ENCODE measurements at regions not wholly inside any gene's neighbourhood (a gene's known extent, or its start where the extent isn't known, plus 50 kb on each side); places are given as distances from the start of the nearest gene placed in this dataset.

DNA sequence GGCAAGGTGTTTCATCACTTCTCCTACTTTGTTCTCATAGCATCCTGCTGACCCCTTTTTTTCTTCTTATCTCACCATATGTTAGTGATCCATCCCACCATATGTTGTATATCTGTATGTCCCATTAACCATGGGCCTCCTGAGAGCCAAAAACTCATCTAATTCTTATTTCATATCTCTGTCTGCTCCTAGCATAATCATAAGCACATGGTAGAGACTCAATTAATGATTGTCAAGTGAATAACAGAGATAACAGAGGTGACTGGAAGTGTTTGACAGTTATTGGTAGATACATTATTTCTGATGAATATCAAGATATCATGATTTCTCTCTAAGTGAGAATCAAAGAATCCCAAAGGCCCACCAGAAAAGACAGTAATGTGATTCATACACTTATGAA lies 138.1 kb upstream of the MPPED2 start:
- Histone ChIP-seq H3K9me2 (replicated peaks; ENCODE audit: insufficient read depth) (no peaks in the 10 kb centered on the region), H3K4me3 (no peak overlapping the region), H3K79me2 (no peaks in the 10 kb centered on the region), H4K20me1 (ENCODE audit: insufficient read depth, poor library complexity, severe bottlenecking) (no peaks in the 10 kb centered on the region), H2AFZ (no peak overlapping the region), H3K27ac (no peak overlapping the region), H3K4me2 (no peak overlapping the region), H3K9me3 (ENCODE audit: low read depth) (no peaks in the 10 kb centered on the region), H3K36me3 (replicated peaks; ENCODE audit: insufficient read depth, low read depth) (no peaks in the 10 kb centered on the region), H3K27me3 (no peaks in the 10 kb centered on the region), H3K4me1 (ENCODE audit: insufficient read depth) (no peaks in the 10 kb centered on the region)
- no peak for DNase-seq (ENCODE audit: low spot score)
- no peak for TF ChIP-seq EZH2phosphoT487 (IDR thresholded peaks at IDR 0.05; ENCODE audit: low read depth, severe bottlenecking, unreplicated experiment)
- TF ChIP-seq, protein P1, sequence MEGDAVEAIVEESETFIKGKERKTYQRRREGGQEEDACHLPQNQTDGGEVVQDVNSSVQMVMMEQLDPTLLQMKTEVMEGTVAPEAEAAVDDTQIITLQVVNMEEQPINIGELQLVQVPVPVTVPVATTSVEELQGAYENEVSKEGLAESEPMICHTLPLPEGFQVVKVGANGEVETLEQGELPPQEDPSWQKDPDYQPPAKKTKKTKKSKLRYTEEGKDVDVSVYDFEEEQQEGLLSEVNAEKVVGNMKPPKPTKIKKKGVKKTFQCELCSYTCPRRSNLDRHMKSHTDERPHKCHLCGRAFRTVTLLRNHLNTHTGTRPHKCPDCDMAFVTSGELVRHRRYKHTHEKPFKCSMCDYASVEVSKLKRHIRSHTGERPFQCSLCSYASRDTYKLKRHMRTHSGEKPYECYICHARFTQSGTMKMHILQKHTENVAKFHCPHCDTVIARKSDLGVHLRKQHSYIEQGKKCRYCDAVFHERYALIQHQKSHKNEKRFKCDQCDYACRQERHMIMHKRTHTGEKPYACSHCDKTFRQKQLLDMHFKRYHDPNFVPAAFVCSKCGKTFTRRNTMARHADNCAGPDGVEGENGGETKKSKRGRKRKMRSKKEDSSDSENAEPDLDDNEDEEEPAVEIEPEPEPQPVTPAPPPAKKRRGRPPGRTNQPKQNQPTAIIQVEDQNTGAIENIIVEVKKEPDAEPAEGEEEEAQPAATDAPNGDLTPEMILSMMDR (IDR thresholded peaks at IDR 0.05; ENCODE audit: poor library complexity) = no peak
- no peak for TF ChIP-seq EZH2 (IDR thresholded peaks at IDR 0.05; ENCODE audit: borderline replicate concordance)

DNA sequence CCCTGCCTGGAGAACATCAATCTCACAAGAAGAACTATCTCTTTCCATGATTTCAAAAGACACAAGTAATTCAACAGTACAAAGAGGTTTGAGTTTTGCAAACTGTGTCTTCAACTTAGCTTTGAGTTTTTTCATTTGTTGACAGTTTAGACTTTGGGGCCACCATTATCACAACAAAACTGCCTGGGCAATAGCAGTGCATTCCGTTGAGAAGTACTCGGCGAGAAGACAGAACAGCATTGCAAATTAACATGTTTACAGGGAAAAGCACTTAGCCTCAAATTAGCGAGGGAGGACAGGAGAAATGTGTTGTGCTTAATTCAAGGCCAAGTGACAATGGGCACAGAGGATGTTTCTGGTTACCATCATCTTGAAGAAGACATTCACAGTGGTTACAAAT lies 133.2 kb upstream of the MPPED2 start:
- H3K4me2 ChIP-seq = no peak overlapping the region
- no peak for DNase-seq (ENCODE audit: low spot score)
- no peak overlapping the region for H3K27ac ChIP-seq
- no peaks in the 10 kb centered on the region for H4K20me1 ChIP-seq (ENCODE audit: insufficient read depth, poor library complexity, severe bottlenecking)
- no peaks in the 10 kb centered on the region for H3K27me3 ChIP-seq
- H2AFZ ChIP-seq = no peak overlapping the region
- no peaks in the 10 kb centered on the region for H3K79me2 ChIP-seq
- TF ChIP-seq, protein P1 (IDR thresholded peaks at IDR 0.05; ENCODE audit: poor library complexity) = no peak
- TF ChIP-seq EZH2phosphoT487 (IDR thresholded peaks at IDR 0.05; ENCODE audit: low read depth, severe bottlenecking, unreplicated experiment) (no peak), EZH2 (IDR thresholded peaks at IDR 0.05; ENCODE audit: borderline replicate concordance) (no peak)
- no peak overlapping the region for H3K4me3 ChIP-seq
- no peaks in the 10 kb centered on the region for H3K4me1 ChIP-seq (ENCODE audit: insufficient read depth)
- H3K9me3 ChIP-seq (ENCODE audit: low read depth) = no peaks in the 10 kb centered on the region
- no peaks in the 10 kb centered on the region for H3K36me3 ChIP-seq (replicated peaks; ENCODE audit: insufficient read depth, low read depth)
- WGBS (ENCODE audit: low lambda C conversion rate, missing lambda C conversion rate) = 36% methylated on average over 4 of the region's 4 CpGs
- no peaks in the 10 kb centered on the region for H3K9me2 ChIP-seq (replicated peaks; ENCODE audit: insufficient read depth)

DNA sequence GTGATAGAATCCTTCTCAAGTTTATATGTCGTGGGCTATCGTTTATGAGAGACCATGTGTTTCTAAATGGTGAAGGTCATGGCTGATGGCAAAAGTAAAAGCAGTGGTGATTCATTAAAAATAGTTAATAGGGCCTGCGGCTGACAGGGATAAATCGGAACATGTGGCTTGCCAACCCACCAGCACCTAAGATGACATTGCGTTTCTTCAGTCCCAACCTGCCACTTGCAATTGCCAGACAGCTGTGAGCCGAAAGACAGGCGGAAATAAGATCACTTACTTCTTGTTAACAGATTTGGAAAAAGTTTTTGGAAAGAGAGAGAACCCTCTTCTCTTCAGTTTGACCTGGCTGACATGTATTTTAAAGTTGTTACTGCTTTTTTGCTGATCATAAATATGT lies 131.5 kb upstream of the MPPED2 start:
- no peak overlapping the region for H3K4me3 ChIP-seq
- no peak overlapping the region for H3K4me2 ChIP-seq
- 70% methylated on average over 7 of the region's 7 CpGs for WGBS (ENCODE audit: low lambda C conversion rate, missing lambda C conversion rate)
- TF ChIP-seq, protein P1 (IDR thresholded peaks at IDR 0.05; ENCODE audit: poor library complexity) = no peak
- TF ChIP-seq EZH2 (IDR thresholded peaks at IDR 0.05; ENCODE audit: borderline replicate concordance) (no peak), EZH2phosphoT487 (IDR thresholded peaks at IDR 0.05; ENCODE audit: low read depth, severe bottlenecking, unreplicated experiment) (no peak)
- H3K9me3 ChIP-seq (ENCODE audit: low read depth) = no peaks in the 10 kb centered on the region
- no peaks in the 10 kb centered on the region for H3K36me3 ChIP-seq (replicated peaks; ENCODE audit: insufficient read depth, low read depth)
- no peaks in the 10 kb centered on the region for H3K27me3 ChIP-seq
- no peaks in the 10 kb centered on the region for H3K79me2 ChIP-seq
- no peaks in the 10 kb centered on the region for H4K20me1 ChIP-seq (ENCODE audit: insufficient read depth, poor library complexity, severe bottlenecking)
- DNase-seq (ENCODE audit: low spot score) = no peak
- no peak overlapping the region for H3K27ac ChIP-seq
- no peaks in the 10 kb centered on the region for H3K4me1 ChIP-seq (ENCODE audit: insufficient read depth)
- no peaks in the 10 kb centered on the region for H3K9me2 ChIP-seq (replicated peaks; ENCODE audit: insufficient read depth)
- H2AFZ ChIP-seq = no peak overlapping the region

DNA sequence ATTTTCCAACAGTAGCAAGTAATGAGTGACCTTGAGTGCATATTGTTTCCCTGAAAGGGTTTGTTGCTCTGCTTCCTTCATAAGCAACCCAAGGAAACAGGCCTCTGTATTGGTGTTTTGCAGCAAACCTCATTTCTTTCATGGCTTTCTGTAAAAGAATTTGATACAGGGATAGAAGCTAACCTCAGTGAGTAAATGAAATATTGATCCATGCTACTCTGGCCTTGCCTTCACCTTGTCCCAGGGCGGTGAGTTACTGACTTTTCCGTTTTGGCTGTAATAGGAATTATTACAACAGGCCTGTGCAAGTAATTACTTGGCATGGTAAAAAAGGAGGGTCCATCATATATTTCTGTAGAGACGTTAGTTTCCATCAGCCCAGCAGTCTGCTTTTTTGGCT lies 130.9 kb upstream of the MPPED2 start:
- H3K4me2 ChIP-seq = no peak overlapping the region
- H3K4me3 ChIP-seq = no peak overlapping the region
- no peak overlapping the region for H3K27ac ChIP-seq
- TF ChIP-seq EZH2 (IDR thresholded peaks at IDR 0.05; ENCODE audit: borderline replicate concordance) (no peak), EZH2phosphoT487 (IDR thresholded peaks at IDR 0.05; ENCODE audit: low read depth, severe bottlenecking, unreplicated experiment) (no peak)
- TF ChIP-seq, protein P1 (IDR thresholded peaks at IDR 0.05; ENCODE audit: poor library complexity) = no peak
- no peak for DNase-seq (ENCODE audit: low spot score)
- no peak overlapping the region for H2AFZ ChIP-seq
- no peaks in the 10 kb centered on the region for H3K4me1 ChIP-seq (ENCODE audit: insufficient read depth)
- H3K9me3 ChIP-seq (ENCODE audit: low read depth) = no peaks in the 10 kb centered on the region
- no peaks in the 10 kb centered on the region for H3K9me2 ChIP-seq (replicated peaks; ENCODE audit: insufficient read depth)
- 75% methylated on average over 3 of the region's 3 CpGs for WGBS (ENCODE audit: low lambda C conversion rate, missing lambda C conversion rate)
- H4K20me1 ChIP-seq (ENCODE audit: insufficient read depth, poor library complexity, severe bottlenecking) = no peaks in the 10 kb centered on the region
- no peaks in the 10 kb centered on the region for H3K79me2 ChIP-seq
- no peaks in the 10 kb centered on the region for H3K36me3 ChIP-seq (replicated peaks; ENCODE audit: insufficient read depth, low read depth)
- no peaks in the 10 kb centered on the region for H3K27me3 ChIP-seq

Measured in hepatocyte (in vitro differentiated cells).